CD4-positive, alpha-beta T cell treated with Interleukin-1 beta for 1 hour (primary cell): ENCODE measurements at regions not wholly inside any gene's neighbourhood (a gene's known extent, or its start where the extent isn't known, plus 50 kb on each side); places are given as distances from the start of the nearest gene placed in this dataset.

Source experiments
- DNase-seq, 2 donors: peaks; one replicate each; pipeline ENCODE4 v3.0.0-alpha.2; 2020 to 2022

DNA sequence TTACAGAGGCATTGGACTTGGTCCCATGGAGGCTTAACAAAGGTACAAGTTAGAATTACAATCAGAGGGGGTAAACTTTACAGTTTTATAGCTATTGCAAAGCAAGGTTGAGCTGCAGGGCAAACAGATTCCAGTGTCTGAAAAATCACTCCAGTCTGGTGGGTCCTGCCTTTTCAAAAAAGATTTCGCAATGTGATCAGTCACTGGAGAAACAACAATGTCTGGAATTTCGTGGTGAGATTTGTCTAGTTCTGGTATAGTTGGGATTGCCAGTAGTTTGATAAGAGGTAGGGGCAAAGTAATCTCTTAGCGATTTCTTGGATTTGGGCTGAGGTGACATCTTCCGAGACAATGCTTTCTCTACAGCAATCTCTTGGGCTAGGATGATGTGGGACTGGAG is 1198.2 kb upstream of the PCDH9 start:
- DNase-seq: no peak

DNA sequence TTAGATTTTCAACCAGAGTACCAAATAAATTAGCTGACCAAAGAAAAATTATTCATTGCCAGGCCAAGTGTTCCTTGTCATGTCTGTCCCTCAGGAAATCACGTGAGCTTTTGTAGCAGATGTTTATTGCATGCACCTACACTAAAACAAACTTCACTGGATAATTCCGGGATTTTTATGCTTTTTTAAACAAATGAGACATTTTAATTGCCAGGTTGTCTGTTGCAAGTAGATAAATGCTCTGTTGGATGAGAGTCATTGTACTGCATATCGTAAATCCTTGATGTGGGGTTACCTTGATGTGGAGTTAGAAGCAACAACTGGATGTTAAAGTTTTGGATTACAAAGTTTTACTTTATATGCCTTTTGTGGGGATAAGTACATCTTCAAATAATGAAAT is 1187.7 kb upstream of the PCDH9 start:
- no peak for DNase-seq

DNA sequence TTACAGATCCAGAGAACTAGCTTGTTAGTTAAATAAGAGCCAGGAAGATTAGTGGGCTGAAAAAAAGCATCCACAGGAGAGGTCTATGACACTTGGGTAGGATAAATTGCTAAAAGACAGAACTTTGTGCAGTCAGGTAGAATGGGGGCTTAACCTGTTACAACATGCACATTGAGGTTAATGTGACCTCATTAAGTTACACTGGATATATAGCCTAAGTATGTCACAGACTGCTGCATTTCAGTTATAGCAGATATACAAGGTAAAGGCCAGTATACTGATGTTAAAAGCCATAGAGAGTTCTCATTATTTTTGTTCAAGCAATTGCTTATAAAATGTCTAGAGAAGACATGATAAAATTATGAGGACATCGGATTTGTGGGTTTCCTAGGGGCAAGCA is 1179.9 kb upstream of the PCDH9 start:
- DNase-seq: no peak

DNA sequence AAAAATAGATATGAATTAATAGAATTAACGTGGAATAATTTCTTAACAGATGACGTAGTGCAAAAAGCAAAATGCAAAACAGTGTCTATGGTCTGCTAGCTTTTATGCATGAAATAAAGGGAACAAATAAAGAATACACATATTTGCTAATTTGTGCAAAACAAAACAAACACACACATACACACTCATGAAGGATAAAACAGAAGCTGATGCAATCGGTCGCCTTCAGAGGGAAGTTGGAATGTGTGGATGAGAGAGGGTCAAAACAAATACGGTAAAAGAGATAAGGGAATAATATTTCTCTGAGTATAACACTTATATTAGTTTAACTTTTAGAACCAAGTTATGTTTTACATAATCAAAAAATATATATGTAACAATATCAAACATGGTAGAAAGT is 1160.9 kb upstream of the PCDH9 start:
- DNase-seq: no peak

DNA sequence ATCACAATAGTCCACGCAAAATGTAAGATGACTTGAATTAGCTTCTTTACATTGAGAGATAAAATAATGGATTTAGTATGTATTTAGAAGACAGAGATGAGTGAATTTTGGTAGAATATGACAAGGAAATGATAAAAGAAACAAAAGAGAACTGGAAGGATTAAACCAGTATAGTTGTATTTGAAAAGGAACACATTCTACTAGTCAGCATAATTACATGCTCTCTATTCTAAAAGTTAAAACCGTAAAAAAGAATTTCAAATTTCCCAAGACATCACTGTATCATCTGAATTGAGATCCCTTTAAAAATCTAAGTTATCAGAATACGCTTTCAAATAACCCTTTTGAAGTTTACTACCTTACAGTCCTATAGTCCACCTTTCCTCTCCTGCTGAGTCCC is 1156.7 kb upstream of the PCDH9 start:
- no peak for DNase-seq

DNA sequence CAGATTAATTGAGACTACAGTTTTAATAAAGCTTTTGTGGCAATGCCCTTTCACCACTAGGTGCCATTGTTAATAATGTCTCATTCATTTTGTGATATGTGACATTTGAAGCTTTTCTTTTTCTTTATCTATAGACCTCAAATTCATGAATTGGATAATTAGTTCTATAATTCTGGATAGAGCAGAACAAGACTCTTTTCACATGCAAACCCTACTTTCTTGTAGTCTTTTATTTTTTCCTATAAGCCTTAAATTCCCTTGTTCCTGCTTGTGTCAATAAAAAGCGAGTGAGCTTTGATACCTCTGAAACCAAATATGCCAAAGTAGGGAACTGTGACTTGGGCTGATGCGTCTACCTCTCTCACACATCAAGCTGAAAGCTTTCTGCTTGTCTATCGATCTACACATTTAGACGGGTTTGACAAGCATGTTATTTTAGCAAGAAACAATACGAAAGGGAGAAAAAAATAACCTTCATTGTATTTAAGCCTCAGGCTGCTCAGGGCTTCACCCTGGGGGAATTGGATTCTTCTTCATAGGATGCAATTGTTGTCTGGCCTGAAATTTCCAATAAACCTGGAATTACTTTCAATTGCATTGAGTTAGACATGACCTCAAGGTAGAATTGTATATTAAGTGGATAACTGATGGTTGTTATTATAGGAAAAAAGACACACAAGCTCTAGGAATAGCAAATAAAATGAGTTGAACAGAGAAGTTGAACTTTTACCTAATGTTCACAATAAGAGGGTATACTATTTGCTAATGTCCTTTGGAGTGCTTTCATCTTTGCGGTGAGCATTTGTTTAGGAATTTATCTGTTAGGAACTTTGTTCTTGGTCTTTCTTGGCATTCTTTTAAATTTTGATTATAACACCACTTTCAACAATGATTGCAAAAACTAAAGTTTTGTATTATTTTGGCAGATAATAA is 1150.2 kb upstream of the PCDH9 start:
- no peak for DNase-seq

DNA sequence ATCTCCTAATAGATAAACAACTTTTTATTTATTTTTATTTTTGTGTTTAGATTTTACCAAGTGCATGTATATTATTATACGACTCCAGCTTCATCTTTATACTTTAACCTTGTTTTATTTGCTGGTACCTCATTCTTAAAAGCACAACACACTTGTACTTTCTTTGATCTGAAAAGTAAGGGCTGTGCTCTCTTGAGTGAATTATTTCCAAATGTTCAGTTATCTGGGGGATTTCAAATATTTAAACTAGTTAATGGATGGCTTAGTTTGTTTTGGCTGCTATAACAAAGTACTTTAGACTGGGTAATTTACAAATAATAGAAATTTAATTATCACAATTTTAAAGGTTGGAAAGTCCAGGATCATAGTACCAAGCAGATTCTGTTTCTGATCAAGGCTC is 1148.2 kb upstream of the PCDH9 start:
- DNase-seq: no peak

DNA sequence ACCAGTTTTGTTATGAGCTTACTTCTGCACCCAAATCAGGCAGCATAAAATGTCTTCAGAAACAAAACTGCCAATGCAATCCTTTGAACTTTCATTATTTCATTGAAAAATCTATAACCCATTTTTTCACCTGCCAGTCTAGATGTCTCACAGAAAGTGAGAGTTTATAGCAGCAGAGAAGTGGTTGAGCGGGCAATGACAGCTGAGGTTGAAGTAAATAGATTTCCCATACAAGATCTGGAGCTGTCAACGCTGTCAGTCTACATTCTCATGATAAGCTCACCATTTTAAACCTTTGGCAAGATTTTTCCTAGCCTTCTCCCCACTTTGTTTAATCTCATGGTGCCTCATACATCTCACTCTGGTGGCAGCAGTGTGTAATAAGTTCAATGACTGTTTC is 1144.9 kb upstream of the PCDH9 start:
- no peak for DNase-seq

DNA sequence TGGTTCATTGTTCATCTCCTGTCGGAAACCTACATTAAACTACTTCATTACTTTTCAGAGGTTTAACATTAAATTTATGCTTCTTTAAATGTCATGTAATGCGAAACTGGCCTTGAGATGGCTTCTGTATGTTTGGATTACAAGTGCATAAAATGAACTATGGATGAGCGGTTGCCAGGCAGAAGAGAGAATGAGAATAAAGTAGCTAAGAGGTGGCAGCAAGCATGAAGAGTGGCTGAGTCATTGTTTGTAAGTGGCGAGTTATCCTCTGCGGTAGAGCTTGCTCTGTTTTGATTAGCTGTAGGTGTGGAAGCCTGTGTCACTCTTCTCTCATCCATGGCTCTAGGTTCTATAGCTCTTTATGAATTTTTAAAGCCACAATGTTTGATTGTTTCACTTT is 1139.6 kb upstream of the PCDH9 start:
- DNase-seq: no peak

DNA sequence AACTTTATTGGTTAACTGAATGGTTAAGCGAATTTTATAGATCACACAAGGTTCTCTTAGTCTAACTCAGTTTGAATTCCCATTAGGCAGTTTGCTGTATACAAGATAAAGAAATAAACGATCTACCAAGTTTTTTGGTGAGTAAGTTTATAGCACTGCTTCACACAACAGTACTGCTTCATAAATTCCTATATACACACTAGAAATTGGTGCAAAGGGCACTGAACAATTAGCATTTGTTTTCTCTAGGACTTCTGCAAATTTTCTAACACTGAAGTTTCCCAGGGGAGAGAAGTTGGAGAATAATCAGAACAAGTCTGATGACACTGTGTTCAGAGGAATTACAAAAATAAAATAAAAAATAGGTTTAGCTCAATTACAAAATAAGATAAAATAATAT is 1138.8 kb upstream of the PCDH9 start:
- DNase-seq: no peak

DNA sequence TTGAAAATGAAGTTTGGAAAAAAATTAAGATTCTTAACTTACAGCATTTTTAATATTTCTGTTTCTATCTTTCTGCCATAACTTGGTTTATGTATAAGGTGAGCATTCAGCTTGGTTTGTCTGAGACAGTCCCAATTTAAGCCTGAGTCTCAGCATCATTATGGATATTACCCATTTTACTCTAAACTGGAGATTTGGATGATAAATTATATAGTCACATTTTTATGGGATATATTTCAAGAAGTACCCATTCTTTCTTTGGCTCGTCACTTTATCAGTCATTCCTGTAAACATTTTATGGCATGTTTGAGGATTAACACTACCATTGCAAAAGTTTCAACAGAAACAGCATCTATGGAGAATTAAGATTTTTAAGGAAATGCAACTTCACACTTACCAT is 1129.0 kb upstream of the PCDH9 start:
- no peak for DNase-seq

DNA sequence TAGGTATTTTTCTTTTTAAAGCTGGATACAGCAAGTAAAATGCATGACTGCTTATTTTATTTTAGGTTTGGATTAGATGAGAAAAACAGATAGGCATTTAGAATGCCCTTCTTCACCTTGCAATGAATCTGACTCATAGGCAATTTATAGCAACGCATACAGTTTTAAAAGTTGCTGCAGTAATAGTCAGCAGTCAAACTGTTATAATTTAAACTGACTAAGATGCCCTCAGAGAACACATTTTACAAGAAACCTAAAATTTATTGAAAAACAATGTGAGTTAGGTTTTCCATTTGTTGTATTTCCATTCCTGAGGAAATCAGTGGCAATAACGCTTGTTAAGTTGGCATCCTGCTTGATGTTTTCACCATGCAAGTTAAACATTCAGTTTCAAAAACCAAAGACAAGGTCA is 1128.2 kb upstream of the PCDH9 start:
- DNase-seq: no peak

DNA sequence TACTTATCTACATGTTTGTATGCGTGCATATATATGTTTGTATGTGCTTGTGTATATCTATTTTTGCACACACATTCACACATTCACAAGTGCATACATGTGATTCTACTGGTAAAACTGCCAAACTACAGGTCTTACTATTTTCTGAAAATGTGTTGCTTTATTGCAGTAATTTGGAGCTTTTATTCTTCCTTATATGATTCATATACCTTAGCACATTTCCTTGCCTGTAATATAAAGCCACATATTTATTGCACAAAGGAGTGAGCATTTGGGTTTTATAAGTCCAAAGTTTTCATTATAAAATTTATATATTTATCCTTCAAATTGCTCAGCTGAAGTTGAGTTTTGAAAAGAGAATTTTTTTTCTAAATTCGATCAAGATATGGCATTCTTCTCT is 1120.4 kb upstream of the PCDH9 start:
- DNase-seq: no peak

DNA sequence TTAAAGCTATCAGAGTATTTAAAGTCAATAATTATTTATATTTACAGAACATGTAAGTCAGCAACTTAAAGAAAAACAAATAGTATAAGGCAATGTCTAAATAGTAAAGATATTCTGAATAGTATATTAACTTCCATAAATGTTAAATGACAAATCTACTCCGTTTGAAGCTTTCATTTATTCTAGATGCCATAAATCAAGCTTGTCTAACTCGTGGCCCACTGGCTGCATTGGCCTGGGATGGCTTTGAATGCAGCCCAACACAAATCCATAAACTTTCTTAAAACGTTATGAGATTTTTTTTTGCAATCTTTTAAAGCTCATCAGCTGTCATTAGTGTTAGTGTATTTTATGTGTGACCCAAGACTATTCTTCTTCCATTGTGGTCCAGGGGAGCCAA is 1117.1 kb upstream of the PCDH9 start:
- no peak for DNase-seq

DNA sequence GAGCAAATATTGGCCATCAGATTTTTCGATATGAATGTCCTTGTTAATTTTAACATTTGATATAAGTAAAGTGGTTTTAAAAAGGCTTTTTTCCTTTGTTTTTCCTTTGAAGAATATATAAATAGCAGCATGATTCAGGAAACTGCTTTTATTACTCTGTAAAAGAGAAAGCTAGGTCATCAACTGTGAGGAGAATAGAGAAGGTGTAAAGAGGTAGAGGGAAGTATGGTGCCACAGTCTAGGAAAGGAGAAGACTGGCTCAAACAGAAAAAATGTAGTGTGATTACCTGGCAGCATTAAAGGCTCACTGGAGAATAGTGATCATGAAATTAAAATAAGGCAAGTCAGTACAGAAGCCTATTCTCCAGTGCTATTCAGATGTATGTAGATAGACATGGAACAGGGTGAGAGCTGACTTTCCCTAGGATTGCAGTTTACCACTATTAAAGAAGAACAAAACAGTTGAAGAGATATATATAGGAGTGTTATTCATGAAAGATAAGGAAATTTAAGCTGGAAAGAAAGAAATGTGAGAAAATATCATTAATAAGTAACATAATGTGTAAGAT is 1115.9 kb upstream of the PCDH9 start:
- no peak for DNase-seq

DNA sequence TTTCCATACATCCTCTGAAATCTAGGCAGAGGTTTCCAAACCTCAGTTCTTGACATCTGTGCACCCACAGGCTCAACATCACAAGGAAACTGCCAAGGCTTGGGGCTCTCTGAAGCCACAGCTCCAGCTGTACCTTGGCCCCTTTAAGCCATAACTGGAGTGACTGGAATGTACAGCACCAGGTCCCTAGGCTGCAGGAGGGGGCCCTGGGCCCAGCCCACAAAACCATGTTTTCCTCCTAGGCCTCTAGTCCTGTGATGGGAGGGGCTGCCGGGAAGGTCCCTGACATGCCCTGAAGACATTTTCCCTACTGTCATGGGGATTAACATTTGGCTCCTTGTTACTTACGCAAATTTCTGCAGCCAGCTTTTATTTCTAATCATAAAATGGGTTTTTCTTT is 1093.0 kb upstream of the PCDH9 start:
- no peak for DNase-seq

DNA sequence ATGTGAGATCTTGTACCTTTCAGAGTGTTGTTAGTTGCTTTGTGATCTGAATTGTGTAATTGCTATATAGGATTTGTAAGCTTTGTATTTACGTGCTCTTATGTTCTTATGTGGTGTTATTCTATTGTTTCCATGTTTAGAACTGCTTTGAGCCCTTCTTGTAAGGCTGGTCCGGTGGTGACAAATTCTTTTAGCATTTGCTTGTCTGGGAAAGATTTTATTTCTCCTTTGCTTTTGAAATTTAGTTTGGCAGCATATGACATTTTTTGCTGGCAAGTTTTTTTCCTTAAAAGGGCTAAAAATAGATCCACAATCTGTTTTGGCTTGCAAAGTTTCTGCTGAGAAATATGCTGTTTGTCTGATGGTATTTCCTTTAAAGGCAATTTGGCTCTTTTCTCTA is 1089.2 kb upstream of the PCDH9 start:
- DNase-seq: no peak

DNA sequence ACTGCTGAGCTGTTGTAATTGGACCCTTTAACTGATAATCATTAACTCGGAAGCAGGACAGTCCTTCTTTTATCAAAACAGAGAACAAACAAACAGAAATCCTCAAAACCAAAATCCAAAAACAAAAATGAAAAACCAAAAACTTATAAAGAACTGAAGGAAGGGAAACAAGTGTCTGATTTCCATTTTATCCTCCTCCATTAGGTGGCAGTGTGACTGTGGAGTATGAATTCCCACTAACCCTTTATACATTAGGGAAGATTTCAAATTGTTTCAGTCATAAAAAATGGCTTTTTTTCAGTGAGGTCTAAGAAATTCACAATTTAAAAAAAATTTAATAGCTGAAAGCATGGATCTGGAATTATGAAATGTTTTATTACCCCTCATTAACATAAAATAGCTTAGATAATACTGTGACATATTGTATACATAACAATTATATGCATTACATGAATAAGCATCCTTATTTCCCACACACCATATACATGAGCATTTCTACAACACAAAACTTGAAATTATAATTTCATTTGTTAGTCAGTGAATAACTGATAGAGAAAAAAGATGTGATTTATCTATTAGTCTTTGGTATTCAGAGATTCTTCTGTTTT is 1074.3 kb upstream of the PCDH9 start:
- DNase-seq: no peak

DNA sequence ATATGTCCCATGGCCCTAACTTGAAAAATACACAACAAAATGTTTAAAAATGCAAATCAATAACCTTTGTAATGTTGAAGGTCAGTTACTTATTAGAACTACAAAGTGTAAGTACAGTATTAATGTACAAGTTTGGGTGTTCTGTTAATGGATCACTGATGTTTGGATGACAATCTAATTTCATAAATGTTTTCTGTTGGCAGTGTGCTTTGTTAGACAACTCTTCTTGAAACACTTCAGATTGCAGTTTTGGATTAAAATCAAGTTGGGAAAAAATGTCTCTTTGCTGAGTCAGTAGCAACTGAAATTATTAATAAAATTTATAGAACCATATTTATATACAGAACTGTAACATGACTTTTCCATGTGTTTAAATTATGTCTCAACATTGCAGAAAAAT is 1063.5 kb upstream of the PCDH9 start:
- no peak for DNase-seq

DNA sequence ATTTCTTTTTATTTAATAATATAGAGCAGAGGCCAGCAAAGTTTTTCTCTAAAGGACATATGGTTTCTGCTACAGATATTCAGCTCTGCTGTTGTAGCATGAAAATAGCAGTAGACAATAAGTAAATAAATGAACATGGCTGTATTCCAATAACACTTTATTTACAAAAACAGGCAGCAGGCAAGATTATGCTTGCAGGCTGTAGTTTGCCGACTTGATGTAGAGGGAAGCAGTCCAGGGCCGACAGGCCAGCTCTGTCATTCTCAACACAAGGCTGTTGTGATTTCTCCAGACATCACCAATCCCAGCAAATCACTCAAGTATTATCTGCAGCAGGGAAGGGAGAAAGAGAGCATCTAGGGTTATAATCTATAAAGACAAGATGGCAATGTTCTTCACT is 1062.5 kb upstream of the PCDH9 start:
- DNase-seq: no peak

DNA sequence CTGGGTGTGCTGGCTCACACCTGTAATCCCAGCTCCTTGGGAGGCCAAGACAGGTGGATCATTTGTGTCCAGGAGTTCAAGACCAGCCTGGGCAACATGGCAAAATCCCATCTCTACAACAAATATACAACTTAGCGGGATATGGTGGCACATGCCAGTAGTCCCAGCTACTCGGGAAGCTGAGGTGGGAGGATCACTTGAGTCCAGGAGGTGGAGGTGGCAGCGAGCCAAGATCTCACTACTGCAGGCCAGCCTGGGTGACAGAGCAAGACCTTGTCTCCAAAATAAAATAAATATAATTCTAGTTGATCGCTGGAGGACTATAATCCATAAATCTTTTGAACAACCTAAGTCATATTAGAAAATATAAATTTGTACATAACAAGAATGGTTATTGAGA is 1061.5 kb upstream of the PCDH9 start:
- DNase-seq: no peak

DNA sequence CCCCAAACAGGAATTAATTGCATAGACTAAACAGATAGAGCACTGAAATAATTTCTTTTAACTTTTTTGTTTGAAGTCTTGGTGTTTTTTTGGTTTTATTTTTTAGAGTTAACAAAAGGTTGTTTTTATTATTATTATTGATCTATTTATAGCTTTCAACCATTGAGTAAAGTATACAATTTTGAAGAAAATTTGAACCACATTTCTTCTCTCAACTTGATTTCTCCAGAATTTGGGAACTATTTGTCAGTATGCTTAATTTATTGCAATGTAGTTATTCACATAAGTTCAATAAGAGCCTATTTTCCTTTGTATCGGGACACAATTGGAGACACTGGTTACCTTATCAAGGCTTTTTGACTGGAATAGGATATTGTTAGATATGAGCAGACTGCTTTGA is 1045.6 kb upstream of the PCDH9 start:
- no peak for DNase-seq

DNA sequence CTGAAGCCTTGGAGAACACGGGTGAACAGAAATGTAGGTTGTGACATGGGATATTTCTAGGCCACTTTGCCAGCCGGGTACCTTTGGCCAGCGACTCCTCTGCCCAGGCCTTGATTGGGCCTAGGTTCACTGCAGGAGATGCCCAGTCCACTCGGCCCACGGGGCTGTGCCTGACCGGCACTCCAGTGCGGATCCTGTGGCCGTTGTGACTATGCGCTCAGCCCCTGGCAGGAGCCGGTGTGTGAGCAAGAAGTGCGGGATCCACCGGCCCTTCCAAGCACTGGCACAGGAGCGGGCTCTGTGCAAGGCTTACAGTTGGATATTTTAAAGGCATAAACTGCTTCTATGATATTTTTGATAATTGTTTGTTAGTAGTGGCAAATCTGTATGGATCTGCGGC is 1042.5 kb upstream of the PCDH9 start:
- DNase-seq: no peak

DNA sequence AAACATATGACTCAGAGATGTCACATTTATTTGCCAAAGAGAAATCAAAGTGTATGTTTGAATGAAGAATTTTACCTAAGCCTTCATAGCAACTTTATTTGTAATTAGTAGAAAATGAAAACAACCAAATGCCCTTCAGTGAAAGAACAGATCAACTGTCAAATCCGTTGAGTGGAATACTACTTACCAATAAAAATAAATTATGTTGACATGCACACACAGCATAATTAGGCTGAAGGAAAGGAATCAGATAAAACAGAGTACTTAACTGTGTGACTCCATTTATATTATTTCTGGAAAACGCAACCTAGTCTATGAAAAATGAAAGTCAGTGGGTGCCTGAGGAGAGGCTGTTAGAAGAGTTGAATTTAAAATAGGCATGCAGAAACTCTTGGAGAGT is 1034.6 kb upstream of the PCDH9 start:
- no peak for DNase-seq

DNA sequence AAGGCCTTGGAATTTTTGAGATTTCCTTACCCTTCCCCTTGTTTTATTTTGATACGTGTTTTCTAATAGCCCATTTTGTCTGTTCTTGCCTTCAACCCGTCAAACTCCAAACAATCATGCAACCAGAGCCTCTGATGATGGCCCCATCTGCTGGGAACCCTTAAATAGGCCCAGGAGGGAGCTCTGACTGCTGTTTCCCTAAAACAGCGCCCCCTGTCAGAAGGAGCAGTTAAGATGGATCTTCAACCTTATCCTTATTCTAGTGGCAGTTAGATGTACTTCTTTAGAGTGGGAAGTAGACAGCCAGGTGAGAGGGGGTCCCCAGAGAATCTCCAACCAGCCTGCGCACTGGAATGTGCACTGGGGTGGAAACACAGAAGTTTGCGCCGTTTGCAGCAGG is 1031.0 kb upstream of the PCDH9 start:
- DNase-seq: no peak
